ENCODE measurements at regions not wholly inside any gene's neighbourhood (a gene's known extent, or its start where the extent isn't known, plus 50 kb on each side); places are given as distances from the start of the nearest gene placed in this dataset.

DNA sequence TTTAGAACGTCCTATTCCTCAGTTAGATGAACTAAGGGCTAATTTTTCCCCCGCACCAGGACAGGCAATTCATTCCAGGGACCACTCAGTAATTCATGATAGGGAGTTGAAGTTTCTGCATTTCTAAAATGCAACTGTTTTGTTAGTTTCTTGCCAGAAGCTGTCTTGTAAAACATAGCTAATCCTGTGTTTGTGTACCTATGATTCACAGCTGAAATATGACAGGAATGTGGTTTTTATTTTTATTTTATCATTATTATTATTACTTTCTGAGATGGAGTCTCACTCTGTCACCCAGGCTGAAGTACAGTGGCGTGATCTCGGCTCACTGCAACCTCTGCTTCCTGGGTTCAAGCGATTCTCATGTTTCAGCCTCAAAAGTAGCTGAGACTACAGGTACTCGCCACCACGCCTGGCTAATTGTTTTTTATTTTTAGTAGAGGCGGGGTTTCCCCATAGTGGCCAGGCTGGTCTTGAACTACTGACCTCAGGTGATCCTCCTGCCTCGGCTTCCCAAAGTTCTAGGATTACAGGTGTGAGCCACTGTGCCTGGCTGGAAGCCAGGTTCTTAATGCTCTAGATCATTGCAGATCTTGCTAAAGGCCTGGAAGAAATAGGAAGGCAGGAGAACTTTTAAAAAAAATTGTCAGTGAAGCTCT lies 154.8 kb upstream of the FHL2 start:
- TF ChIP-seq, protein P1, sequence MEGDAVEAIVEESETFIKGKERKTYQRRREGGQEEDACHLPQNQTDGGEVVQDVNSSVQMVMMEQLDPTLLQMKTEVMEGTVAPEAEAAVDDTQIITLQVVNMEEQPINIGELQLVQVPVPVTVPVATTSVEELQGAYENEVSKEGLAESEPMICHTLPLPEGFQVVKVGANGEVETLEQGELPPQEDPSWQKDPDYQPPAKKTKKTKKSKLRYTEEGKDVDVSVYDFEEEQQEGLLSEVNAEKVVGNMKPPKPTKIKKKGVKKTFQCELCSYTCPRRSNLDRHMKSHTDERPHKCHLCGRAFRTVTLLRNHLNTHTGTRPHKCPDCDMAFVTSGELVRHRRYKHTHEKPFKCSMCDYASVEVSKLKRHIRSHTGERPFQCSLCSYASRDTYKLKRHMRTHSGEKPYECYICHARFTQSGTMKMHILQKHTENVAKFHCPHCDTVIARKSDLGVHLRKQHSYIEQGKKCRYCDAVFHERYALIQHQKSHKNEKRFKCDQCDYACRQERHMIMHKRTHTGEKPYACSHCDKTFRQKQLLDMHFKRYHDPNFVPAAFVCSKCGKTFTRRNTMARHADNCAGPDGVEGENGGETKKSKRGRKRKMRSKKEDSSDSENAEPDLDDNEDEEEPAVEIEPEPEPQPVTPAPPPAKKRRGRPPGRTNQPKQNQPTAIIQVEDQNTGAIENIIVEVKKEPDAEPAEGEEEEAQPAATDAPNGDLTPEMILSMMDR (IDR thresholded peaks at IDR 0.05) = no peak
- no peak for TF ChIP-seq EP300 (IDR thresholded peaks at IDR 0.05)
